DMS153 (cell line): ENCODE measurements at regions not wholly inside any gene's neighbourhood (a gene's known extent, or its start where the extent isn't known, plus 50 kb on each side); places are given as distances from the start of the nearest gene placed in this dataset.
"Not testable (repeated sequence)": the region's sequence is repeated elsewhere in the genome, so short reads cannot be mapped to it uniquely, and the experiment has no call there.

ENCODE experiments used
- DNase-seq: peaks from one replicate; lab custom pipeline; 2025; lab: John Stamatoyannopoulos, UW

DNA sequence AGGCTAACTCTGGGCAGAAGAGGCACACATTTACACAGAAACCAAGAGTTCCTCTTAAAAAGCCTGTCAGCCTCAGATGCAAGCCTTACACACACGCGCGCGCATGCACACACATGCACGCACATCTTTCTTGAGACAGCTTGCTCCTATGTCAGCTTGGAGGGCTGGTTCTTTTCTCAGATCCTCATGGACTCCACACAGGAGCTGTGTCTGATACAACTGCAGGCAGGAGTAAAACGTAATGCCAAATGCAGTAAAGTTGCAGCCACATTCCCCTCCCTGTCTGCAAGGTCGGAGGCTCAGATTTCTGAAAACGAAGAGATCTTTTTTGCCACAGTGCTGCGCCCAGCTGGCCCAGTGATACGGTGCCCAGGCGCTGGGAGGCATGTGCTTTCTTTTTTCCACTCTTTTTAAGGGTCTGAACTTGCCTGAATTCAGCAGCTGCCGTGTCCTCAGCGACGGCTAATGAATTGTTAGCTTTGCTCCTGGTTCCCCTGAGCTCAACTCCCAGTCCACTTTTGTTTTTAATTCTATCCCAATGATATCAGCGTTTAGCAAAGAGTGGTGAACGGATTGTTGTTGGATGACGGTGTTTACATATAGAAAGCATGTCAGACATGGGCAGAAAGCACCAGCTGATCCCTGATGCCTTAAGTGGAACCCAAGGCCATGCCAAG lies 72.9 kb upstream of the FOXN3 start:
- no peak for DNase-seq

DNA sequence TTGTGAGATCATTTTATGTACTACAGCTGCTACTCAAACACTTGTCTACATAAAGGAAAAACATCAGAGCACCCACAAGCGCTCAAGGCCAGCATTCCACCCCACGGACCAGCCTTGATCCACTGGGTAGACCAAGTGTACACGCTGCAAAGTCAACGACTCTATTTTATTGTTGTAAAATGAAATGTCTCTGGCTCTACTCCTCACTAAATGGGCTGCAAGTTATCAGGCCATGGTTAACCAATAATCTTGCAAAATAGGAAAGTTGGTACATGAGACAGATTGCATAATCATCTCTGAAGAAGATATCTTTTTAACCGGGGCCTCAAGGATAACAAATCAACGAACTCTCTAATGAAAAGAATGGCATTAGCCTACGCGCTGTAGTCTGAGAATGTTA lies 69.9 kb upstream of the FOXN3 start:
- no peak for DNase-seq

DNA sequence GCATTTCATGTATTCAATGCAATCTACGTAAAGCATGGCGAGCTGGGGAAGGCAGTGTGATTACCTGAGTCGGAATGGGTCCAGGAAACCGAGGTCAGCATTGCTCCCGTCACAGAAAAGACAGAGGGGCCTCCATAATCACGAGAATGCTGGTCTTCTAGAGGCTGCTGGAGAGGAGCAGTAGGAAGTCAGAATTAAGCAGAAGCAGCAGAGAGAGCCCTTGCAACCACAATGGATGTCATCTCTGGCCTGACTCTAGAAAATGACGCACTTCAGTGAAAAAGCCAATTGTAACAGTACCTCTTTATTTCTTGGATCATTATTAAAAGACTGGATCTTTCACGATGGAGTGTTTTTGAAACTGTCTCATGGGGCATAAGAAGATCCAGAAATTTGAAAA lies 69.5 kb upstream of the FOXN3 start:
- no peak for DNase-seq

DNA sequence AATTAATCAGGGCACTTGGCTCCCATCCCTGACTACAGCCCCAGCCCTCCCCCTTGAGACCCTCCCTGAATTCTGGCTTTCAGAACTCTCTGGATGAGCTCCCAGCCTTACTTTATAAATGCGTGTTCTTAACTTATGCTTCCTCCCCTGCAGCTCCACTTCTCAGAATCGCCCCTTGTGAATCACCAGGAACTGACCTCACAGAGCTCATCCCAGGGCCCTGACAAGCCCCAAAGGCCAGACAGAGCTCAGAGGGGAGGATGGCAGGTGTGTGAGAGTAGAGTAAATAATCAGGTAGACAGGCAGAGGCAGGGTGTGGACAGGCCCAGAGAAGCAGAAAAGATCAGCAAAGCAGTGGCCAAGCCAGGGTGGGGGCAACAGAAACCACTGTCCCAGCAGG lies 68.2 kb upstream of the FOXN3 start:
- peak; percentile 37 for DNase-seq

DNA sequence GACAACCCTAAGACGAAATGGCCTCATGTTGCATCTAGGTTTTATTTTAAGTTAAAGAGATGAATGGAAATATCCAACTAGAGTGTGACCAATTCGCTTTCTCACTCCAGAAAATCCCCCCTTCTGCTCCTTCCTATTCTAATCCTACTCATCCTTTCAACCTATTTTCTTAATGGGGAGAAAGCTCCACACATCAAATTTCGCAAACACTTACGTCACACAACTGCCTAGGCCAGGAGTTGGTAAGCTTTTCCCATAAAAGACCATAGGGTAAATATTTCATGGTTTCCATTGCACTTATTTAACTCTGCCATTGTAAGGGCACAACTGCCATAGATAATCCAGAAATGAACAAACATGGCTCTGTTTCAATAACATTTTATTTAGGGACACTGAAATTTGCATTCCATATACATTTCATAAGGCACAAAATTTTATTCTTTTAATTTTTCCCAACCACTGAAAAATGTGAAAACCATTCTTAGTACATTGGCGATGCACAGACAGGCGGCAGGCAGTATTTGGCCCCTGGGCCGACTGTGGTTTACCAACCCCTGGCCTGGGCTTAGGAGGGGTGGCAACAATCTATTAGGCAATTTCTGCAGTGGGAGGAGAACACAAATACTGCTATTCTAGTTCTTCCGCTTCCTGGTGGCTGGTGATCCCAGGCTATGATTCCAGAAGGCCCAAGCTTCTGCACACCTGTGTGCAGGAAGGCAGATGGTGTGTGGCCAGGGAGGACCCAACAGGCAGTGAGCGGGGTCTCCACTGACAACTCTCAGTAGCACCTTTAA lies 67.2 kb upstream of the FOXN3 start:
- DNase-seq = no peak

DNA sequence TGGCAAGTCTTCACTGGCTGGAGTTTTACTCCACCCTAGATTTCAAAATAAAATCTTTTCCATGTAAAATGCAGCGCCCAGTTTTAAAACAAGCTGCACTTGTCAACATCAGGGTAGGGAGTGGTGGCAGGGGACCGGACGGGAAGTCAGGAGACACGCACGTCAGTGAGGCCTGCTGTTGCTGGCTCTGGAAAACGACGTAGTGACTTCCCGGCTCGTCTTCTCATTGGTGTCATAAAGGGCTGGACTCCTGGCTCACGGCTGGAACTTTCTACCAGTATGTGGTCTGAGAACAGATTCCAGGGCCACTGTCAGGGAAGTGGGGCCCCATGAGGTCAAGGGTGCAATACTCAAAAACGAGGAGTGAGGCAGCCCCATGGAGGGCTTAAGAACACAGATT lies 64.2 kb upstream of the FOXN3 start:
- no peak for DNase-seq

DNA sequence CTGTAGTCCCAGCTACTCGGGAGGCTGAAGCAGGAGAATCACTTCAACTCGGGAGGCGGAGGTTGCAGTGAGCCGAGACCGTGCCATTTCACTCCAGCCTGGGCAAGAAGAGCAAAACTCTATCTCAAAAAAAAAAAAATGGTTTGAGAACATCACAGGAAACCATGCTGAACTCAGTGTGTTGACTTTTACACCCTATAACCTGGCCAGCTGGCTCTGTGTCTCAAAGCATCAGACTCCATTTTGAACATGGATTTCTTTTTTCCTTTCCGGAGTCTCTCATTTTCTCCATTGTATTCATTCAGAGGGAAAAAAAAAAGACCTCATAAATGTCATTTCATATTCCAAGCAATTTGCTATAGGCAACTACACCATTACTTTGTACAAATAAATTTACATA lies 63.2 kb upstream of the FOXN3 start:
- no peak for DNase-seq

DNA sequence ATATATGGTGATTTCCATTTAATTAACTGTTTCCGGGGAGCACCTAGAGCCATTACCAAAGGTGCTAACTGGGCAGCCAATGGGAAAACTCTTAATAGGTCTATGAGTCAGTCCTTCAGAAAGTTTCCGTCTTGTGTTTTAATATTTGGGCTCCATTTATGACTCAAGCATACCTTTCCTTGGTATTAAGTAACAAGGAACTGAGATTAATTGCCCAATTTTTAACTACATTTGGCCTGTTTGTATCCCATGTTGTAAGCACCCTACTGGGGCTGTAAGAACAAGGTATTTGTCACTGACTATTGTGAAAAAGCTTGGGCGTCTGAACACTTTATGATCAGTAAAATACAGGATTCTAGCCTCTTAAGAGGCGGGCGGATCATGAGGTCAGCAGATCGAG lies 62.8 kb upstream of the FOXN3 start:
- no peak for DNase-seq

DNA sequence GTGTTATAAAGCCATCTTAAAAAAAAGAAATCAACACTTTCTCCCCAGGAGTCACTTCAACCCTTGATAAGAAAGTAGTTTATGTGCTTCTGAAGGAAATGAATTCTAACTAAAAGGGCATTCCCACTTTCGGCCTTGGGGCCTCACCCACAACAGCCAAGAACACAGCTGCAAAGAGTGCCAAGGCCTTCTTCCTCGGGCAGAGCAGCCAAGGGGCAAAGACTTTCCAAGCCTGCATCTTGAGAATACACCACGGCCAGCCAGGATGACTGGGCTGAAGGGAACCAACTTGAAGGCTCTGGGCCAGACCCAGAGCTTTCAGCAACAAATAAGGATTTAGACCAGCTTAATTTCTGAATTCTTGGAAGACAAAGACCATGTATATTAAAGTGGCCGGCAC lies 60.4 kb upstream of the FOXN3 start:
- DNase-seq = no peak

DNA sequence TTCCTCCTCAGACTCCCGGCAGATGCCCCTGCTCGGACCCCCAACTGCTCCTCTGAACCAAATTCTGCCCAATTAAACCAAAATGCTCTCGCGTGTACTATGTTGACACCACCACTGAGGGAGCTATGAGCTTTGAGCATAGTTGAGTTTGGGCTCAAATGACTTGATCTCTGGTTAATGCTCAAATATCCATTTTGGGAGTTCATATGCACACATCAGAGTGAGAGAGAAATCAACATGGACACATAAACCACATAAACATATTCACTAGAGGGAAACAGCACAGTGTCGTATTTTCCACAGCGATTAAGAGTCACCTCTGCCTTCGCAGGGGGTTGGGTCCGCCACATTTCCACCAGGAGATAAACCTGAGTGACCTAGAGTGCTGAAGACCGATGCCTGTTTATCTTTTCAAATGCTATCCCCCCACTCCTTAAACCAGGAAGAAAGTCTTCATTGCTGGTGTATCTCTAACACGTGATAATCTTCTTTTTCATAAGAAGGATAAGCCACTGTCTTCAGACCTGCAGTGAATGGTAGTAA lies 59.4 kb upstream of the FOXN3 start:
- no peak for DNase-seq

DNA sequence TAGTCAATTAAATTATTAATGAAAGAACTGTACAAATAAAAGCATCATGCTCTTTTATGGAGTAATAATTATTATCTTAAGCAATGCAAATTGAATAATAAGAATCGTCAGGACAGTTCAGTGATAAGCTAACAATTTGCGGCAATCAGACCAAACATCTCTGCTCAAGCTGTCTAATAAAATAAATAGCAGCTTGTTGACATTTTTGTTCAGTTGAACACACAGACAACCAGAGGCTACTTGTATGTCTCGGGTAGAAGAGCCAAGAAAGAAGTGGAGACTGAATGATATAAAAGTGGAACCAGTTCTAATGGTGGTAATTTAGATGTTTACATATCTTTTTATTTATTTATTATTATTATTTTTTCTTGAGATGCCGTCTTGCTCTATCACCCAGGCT lies 57.4 kb upstream of the FOXN3 start:
- no peak for DNase-seq

DNA sequence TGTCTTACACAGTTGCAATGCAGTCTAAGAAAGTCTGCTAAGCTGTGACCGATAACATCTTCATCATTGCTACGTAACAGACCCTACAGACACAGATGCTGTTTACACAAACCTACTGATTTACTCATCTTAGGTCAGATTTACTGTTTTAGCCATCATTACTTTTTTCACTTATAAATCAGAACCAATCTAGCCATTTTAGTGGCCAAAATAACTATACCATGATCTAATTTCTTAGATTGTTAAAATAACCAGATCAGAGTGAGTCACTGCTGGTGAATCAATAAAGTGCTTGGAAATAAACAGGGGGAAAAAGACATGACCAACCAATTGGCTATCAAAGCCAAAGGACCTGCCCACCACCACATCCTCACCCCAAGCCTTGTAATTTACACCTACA lies 57.0 kb upstream of the FOXN3 start:
- no peak for DNase-seq

DNA sequence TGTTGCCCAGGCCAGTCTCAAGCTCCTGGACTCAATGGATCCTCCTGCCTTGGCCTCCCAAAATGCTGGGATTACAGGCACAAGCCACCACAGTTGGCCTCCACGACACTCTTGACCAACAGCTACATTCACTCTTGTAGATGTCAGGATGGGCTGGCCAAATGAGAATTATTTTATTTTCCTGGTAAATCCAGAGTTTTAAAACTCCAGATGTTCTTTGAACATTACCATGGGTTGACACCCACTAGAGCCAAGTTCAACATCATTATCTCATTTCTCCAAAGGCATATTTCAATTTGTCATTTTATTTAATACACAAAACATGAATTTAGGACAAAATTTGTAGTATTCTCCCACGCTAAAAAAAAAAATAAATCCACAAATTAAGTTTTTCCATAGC lies 56.5 kb upstream of the FOXN3 start:
- DNase-seq = no peak

DNA sequence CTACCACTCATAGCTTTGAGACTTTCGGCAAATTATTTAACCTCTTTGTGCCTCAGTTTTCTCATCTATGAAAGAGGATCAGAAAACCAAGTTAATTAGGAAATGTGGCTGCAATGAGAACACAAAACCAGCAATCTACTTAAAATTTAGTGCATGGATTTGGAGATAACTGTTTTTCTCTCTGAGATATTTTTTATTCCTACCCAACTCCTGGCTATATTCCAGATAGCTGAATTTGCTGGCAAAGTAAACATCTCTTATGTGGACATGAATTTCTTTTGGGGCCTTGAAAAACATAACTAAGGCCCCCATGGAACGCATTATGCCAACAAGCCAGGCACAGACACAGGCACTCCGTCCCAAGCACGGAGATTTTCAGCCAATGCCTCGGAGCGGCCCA lies 53.4 kb upstream of the FOXN3 start:
- DNase-seq = no peak

DNA sequence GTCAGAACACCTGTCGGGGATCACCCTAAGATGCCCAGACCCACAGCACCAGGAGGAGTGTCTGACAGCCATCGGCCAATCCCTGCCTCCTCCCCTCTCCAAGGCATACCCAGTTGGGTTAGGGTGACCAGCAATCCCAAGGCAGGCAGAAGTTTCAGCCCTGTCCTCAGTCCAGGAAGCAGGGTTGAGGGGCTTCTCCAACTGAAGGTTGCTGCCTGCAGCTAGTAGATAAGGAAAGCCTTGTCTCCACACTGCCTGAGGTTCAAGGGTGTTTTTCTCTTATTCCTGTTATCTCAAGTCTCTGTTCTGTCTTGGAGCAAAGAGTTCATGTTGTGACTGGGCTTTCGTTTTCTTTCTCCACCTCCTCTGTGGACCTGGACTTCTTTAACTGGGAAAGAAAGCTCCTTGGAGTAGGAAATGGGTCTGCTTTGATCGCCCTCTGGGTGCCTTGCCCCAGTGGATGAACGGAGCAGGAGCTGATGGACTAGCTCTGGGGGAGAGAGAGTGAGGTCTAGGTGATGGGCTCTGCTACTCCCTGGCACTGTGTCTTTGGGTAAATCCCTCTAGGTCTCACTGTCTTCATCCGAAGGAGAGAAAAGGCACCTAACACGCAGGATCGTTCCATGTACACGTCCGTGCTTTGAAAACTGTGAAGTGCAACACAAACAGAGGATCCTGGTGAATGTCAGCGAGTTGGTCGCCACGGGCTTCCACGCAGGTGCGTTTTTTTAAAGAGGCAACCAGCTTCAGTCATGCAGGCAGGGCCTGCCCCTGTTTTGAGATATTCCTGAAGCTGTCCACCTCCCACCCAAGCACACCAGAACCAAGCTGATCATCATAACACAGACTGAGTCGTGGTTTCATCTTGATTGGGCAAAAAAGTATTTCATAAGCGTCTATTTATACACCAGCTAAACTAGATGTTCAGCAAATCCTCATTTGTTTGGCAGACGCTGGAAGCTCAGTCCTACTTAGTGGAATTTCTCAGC lies 52.5 kb upstream of the FOXN3 start:
- DNase-seq = no peak

DNA sequence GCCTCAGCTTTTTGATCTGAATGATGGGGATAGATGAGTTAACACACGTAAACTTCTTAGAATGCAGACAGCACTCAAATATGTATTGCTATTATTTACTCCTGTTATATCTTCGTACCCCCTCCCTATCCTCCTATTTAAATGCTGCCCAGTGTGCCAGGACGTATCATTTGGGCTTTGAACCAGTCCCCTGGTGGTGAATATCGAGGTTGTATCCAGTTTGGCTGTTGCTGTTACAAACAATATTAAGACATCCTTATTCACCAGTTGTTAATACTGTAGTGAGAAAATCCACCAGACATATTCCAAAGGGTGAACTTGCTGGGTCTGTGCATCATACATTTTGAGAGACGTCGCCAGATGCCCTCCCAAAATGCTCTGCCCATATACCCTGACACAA lies 51.5 kb upstream of the FOXN3 start:
- no peak for DNase-seq

DNA sequence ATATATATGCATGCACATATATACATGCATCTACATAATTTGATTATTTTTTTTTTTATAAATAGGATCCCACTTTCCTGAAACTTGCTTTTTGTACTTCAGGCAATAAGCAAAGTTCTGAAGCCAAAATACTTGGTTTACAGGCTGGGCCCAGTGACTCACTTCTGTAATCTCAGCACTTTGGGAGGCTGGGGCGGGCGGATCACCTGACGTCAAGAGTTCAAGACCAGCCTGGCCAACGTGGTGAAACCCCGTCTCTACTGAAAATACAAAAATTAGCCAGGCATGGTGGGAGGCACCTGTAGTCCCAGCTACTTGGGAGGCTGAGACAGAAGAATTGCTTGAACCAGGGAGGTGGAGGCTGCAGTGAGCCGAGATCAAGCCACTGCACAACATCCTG lies 51.0 kb upstream of the FOXN3 start:
- not testable (repeated sequence) for DNase-seq

DNA sequence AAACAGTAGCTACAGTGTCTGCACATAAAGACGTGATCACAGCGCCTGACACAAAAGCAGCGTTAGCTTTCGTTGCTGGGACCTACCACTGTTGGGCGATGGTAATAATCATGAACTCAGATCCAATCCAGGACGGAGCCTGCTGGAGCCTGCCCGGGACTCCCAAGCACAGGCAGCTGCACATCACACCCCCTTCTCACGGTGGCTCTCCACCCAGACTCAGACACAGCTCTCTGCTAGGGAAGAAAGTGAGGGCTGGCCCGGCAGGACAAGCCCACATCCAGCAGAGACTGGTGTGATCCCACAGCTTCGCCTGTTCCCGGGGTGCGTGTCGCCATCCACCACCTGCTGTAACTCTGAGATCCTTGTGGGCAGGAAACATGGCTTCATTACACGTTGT lies 49.9 kb upstream of the FOXN3 start:
- no peak for DNase-seq
